GM13976 (cell line): ENCODE measurements at regions not wholly inside any gene's neighbourhood (a gene's known extent, or its start where the extent isn't known, plus 50 kb on each side); places are given as distances from the start of the nearest gene placed in this dataset.

Source experiments
- DNase-seq: peaks from one replicate; pipeline ENCODE4 v3.0.0; 2012; ENCODE audit warnings: low spot score
- CTCF ChIP-seq: IDR thresholded peaks from 2 replicates; pipeline ENCODE4 v1.5.1; 2012; ENCODE audit warnings: borderline replicate concordance, mild to moderate bottlenecking; ENCODE audit not compliant: insufficient read depth; ENCODE audit errors: extremely low read depth, missing control alignments, control extremely low read depth
- in situ Hi-C: fragments of 300-500 bp; cut with MboI; formaldehyde crosslinking; loops from one replicate; pipeline ENCODE4 v1.12.0; 2022; ENCODE audit warnings: low sequenced_read_pairs, mixed read lengths, inconsistent platforms; ENCODE audit not compliant: unreplicated experiment

- in situ Hi-C loops, result no loop called here
- no peak for DNase-seq
- no peak for TF ChIP-seq CTCF
Measured at GRCh38 chr12:4012073-4012472, 138.9 kb upstream of the PARP11 start.

- no peak for DNase-seq
- in situ Hi-C loops, result no loop called here
- no peak for TF ChIP-seq CTCF
Measured at GRCh38 chr12:4011597-4011996, 138.4 kb upstream of the PARP11 start.

GRCh38 chr12:4009979-4010704 is 136.9 kb upstream of the PARP11 start:
- in situ Hi-C loops, result no loop called here

GRCh38 chr12:4006743-4007142 is 133.5 kb upstream of the PARP11 start:
- DNase-seq, result no peak
- in situ Hi-C loops, result no loop called here
- no peak for TF ChIP-seq CTCF

More at GRCh38 chr12:4009979-4010704, 136.9 kb upstream of the PARP11 start:
- TF ChIP-seq CTCF, result no peak
- no peak for DNase-seq

- no peak for DNase-seq
- in situ Hi-C loops, result no loop called here
- no peak for TF ChIP-seq CTCF
Measured at GRCh38 chr12:4005851-4006430, 132.7 kb upstream of the PARP11 start.

- TF ChIP-seq CTCF, result no peak
- DNase-seq, result no peak
- in situ Hi-C loops, result no loop called here
Measured at GRCh38 chr12:4003576-4003975, 130.4 kb upstream of the PARP11 start.

GRCh38 chr12:4002601-4003000 is 129.4 kb upstream of the PARP11 start:
- in situ Hi-C loops, result no loop called here
- DNase-seq, result no peak

More at GRCh38 chr12:4002601-4003000, 129.4 kb upstream of the PARP11 start:
- no peak for TF ChIP-seq CTCF
